ENCODE measurements at regions not wholly inside any gene's neighbourhood (a gene's known extent, or its start where the extent isn't known, plus 50 kb on each side); places are given as distances from the start of the nearest gene placed in this dataset.
"Not testable (repeated sequence)": the region's sequence is repeated elsewhere in the genome, so short reads cannot be mapped to it uniquely, and the experiment has no call there.

- ChIA-PET CTCF (no interaction called here), POLR2A (no interaction called here)
- Histone ChIP-seq H3K4me2 (replicated peaks; ENCODE audit: low read depth, low read length, poor library complexity, severe bottlenecking) (no peak overlapping the region), H3K4me1 (ENCODE audit: control insufficient read depth in 2 of 2, insufficient read depth in 2 of 2, low read length in 2 of 2) (no peaks in the 10 kb centered on the region), H3K27me3 (replicated peaks in 1 of 4; ENCODE audit: control extremely low read depth in 1 of 4, control insufficient read depth in 3 of 4, insufficient read depth in 4 of 4, low read length in 3 of 4) (no peaks in the 10 kb centered on the region), H3K27ac (ENCODE audit: low read length in 2 of 2) (no peak overlapping the region), H3K36me3 (replicated peaks in 1 of 2; ENCODE audit: control extremely low read depth in 1 of 2, control insufficient read depth in 1 of 2, extremely low read depth in 1 of 2, insufficient read depth in 2 of 2, low read length in 1 of 2) (no peaks in the 10 kb centered on the region), H4K20me1 (ENCODE audit: control insufficient read depth, insufficient read depth, low read length, poor library complexity, severe bottlenecking) (no peaks in the 10 kb centered on the region), H3K4me3 (ENCODE audit: control extremely low read depth in 1 of 5, extremely low read depth in 1 of 5, insufficient read depth in 1 of 5, low read depth in 2 of 5, low read length in 4 of 5) (no peak overlapping the region), H3K9me3 (ENCODE audit: control extremely low read depth in 1 of 3, control insufficient read depth in 2 of 3, insufficient read depth in 1 of 3, low read length in 2 of 3) (no peaks in the 10 kb centered on the region), H3K79me2 (ENCODE audit: control insufficient read depth, insufficient read depth, low read length) (no peaks in the 10 kb centered on the region), H2AFZ (ENCODE audit: insufficient read depth, low read depth, low read length, poor library complexity, severe bottlenecking) (no peak overlapping the region), H3K9ac (ENCODE audit: low read length) (no peak overlapping the region)
- DNase-seq (no peak), ATAC-seq (ENCODE audit: low read depth) (no peak)
- Mint-ChIP-seq H3K27me3 (no peaks in the 10 kb centered on the region), H3K27ac (no peak overlapping the region), H3K9me3 (ENCODE audit: insufficient read depth) (no peaks in the 10 kb centered on the region), H3K4me1 (no peaks in the 10 kb centered on the region), H3K4me3 (no peak overlapping the region)
- 29% methylated on average over 1 of the region's 2 CpGs for WGBS (ENCODE audit: insufficient coverage)
- TF ChIP-seq CTCF (IDR thresholded peaks at IDR 0.05) (no peak), EZH2 (IDR thresholded peaks at IDR 0.05; ENCODE audit: borderline replicate concordance, insufficient read depth, low read depth, low read length, poor library complexity, severe bottlenecking) (no peak)
- intact Hi-C loops (cut with micrococcal nuclease): no loop called here
These were observed 516.3 kb downstream of the ZIC3 start for GRCh38 chrX:138082251-138082650.

DNA sequence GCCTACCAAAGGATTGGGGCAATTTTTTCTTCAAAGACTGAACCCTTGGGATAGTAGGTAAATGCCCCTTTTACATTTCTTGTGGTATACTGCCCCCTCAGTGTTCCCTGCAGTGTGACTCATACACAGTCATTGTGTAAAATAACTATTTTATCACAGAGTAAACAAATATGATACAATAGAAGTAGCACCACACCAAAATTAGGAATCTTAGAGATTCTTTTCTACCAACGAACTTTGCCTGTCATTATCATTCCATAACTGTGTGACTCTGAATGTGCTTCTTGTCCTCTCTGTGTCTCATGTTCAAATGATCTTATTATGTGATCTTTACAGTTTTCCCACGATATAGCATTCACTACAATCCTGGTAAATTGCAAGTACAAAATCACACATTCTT is 517.0 kb downstream of the ZIC3 start:
- Mint-ChIP-seq H3K9me3 (ENCODE audit: insufficient read depth) (no peaks in the 10 kb centered on the region), H3K4me3 (no peak overlapping the region), H3K4me1 (no peaks in the 10 kb centered on the region), H3K27ac (no peak overlapping the region), H3K27me3 (no peaks in the 10 kb centered on the region)
- Histone ChIP-seq H3K27me3 (replicated peaks in 1 of 4; ENCODE audit: control extremely low read depth in 1 of 4, control insufficient read depth in 3 of 4, insufficient read depth in 4 of 4, low read length in 3 of 4) (no peaks in the 10 kb centered on the region), H3K4me2 (replicated peaks; ENCODE audit: low read depth, low read length, poor library complexity, severe bottlenecking) (no peak overlapping the region), H3K9ac (ENCODE audit: low read length) (no peak overlapping the region), H2AFZ (ENCODE audit: insufficient read depth, low read depth, low read length, poor library complexity, severe bottlenecking) (no peak overlapping the region), H3K36me3 (replicated peaks in 1 of 2; ENCODE audit: control extremely low read depth in 1 of 2, control insufficient read depth in 1 of 2, extremely low read depth in 1 of 2, insufficient read depth in 2 of 2, low read length in 1 of 2) (no peaks in the 10 kb centered on the region), H3K79me2 (ENCODE audit: control insufficient read depth, insufficient read depth, low read length) (no peaks in the 10 kb centered on the region), H3K9me3 (ENCODE audit: control extremely low read depth in 1 of 3, control insufficient read depth in 2 of 3, insufficient read depth in 1 of 3, low read length in 2 of 3) (no peaks in the 10 kb centered on the region), H3K4me1 (ENCODE audit: control insufficient read depth in 2 of 2, insufficient read depth in 2 of 2, low read length in 2 of 2) (no peaks in the 10 kb centered on the region), H3K4me3 (ENCODE audit: control extremely low read depth in 1 of 5, extremely low read depth in 1 of 5, insufficient read depth in 1 of 5, low read depth in 2 of 5, low read length in 4 of 5) (no peak overlapping the region), H4K20me1 (ENCODE audit: control insufficient read depth, insufficient read depth, low read length, poor library complexity, severe bottlenecking) (no peaks in the 10 kb centered on the region), H3K27ac (ENCODE audit: low read length in 2 of 2) (no peak overlapping the region)
- intact Hi-C loops (cut with micrococcal nuclease): no loop called here
- ChIA-PET CTCF (no interaction called here), POLR2A (no interaction called here)
- TF ChIP-seq CTCF (IDR thresholded peaks at IDR 0.05): no peak
- TF ChIP-seq EZH2 (IDR thresholded peaks at IDR 0.05; ENCODE audit: borderline replicate concordance, insufficient read depth, low read depth, low read length, poor library complexity, severe bottlenecking): no peak
- WGBS (ENCODE audit: insufficient coverage): no CpG with 5 or more reads among the region's 2 CpGs
- DNase-seq: no peak
- no peak for ATAC-seq (ENCODE audit: low read depth)

GRCh38 chrX:138110910-138111309 is 545.0 kb downstream of the ZIC3 start:
- H3K27ac ChIP-seq (ENCODE audit: low read length in 2 of 2); H3K9me3 ChIP-seq (ENCODE audit: control extremely low read depth in 1 of 3, control insufficient read depth in 2 of 3, insufficient read depth in 1 of 3, low read length in 2 of 3); DNase-seq; H2AFZ ChIP-seq (ENCODE audit: insufficient read depth, low read depth, low read length, poor library complexity, severe bottlenecking); H3K27me3 Mint-ChIP-seq; H3K79me2 ChIP-seq (ENCODE audit: control insufficient read depth, insufficient read depth, low read length); POLR2A ChIA-PET; H3K36me3 ChIP-seq (replicated peaks in 1 of 2; ENCODE audit: control extremely low read depth in 1 of 2, control insufficient read depth in 1 of 2, extremely low read depth in 1 of 2, insufficient read depth in 2 of 2, low read length in 1 of 2); H3K4me3 ChIP-seq (ENCODE audit: control extremely low read depth in 1 of 5, extremely low read depth in 1 of 5, insufficient read depth in 1 of 5, low read depth in 2 of 5, low read length in 4 of 5); H3K4me3 Mint-ChIP-seq; H3K4me2 ChIP-seq (replicated peaks; ENCODE audit: low read depth, low read length, poor library complexity, severe bottlenecking); H3K27ac Mint-ChIP-seq; H3K27me3 ChIP-seq (replicated peaks in 1 of 4; ENCODE audit: control extremely low read depth in 1 of 4, control insufficient read depth in 3 of 4, insufficient read depth in 4 of 4, low read length in 3 of 4); H3K9ac ChIP-seq (ENCODE audit: low read length); ATAC-seq (ENCODE audit: low read depth); H3K4me1 Mint-ChIP-seq; intact Hi-C loops (cut with micrococcal nuclease); H3K4me1 ChIP-seq (ENCODE audit: control insufficient read depth in 2 of 2, insufficient read depth in 2 of 2, low read length in 2 of 2); H3K9me3 Mint-ChIP-seq (ENCODE audit: insufficient read depth); CTCF ChIA-PET; H4K20me1 ChIP-seq (ENCODE audit: control insufficient read depth, insufficient read depth, low read length, poor library complexity, severe bottlenecking): not testable (repeated sequence)
- no CpG with 5 or more reads among the region's 3 CpGs for WGBS (ENCODE audit: insufficient coverage)
